GM19023 (cell line): ENCODE measurements at regions not wholly inside any gene's neighbourhood (a gene's known extent, or its start where the extent isn't known, plus 50 kb on each side); places are given as distances from the start of the nearest gene placed in this dataset.
"Not testable (repeated sequence)": the region's sequence is repeated elsewhere in the genome, so short reads cannot be mapped to it uniquely, and the experiment has no call there.

ENCODE experiments used
- ATAC-seq: cut with Tn5 transposase; IDR thresholded peaks from one replicate; pipeline ENCODE4 v1.9.1; 2021; ENCODE audit warnings: mild to moderate bottlenecking, moderate library complexity; ENCODE audit not compliant: unreplicated experiment

- ATAC-seq = no peak
Measured at GRCh38 chr16:65283181-65283651, 161.4 kb upstream of the CDH11 start.

- ATAC-seq = no peak
Measured at GRCh38 chr16:65281586-65281985, 159.7 kb upstream of the CDH11 start.

GRCh38 chr16:65280845-65281512 lies 159.1 kb upstream of the CDH11 start:
- ATAC-seq = no peak

- ATAC-seq = no peak
Measured at GRCh38 chr16:65279576-65279975, 157.7 kb upstream of the CDH11 start.

GRCh38 chr16:65278874-65279273 lies 157.0 kb upstream of the CDH11 start:
- ATAC-seq = no peak

GRCh38 chr16:65274566-65274965 lies 152.7 kb upstream of the CDH11 start:
- no peak for ATAC-seq

- no peak for ATAC-seq
Measured at GRCh38 chr16:65272699-65273414, 151.0 kb upstream of the CDH11 start.

- no peak for ATAC-seq
Measured at GRCh38 chr16:65271996-65272395, 150.1 kb upstream of the CDH11 start.

- no peak for ATAC-seq
Measured at GRCh38 chr16:65268331-65268730, 146.5 kb upstream of the CDH11 start.

- no peak for ATAC-seq
Measured at GRCh38 chr16:65263896-65264295, 142.0 kb upstream of the CDH11 start.

GRCh38 chr16:65260746-65261145 lies 138.9 kb upstream of the CDH11 start:
- ATAC-seq = no peak

GRCh38 chr16:65254144-65254543 lies 132.3 kb upstream of the CDH11 start:
- no peak for ATAC-seq

- ATAC-seq = no peak
Measured at GRCh38 chr16:65249768-65250167, 127.9 kb upstream of the CDH11 start.

- ATAC-seq = no peak
Measured at GRCh38 chr16:65244787-65245186, 122.9 kb upstream of the CDH11 start.

GRCh38 chr16:65235339-65236177 lies 113.7 kb upstream of the CDH11 start:
- no peak for ATAC-seq

GRCh38 chr16:65234721-65235320 lies 113.0 kb upstream of the CDH11 start:
- ATAC-seq = not testable (repeated sequence)

GRCh38 chr16:65229191-65229662 lies 107.4 kb upstream of the CDH11 start:
- no peak for ATAC-seq

- no peak for ATAC-seq
Measured at GRCh38 chr16:65227150-65227835, 105.4 kb upstream of the CDH11 start.

GRCh38 chr16:65226077-65226476 lies 104.2 kb upstream of the CDH11 start:
- ATAC-seq = no peak

GRCh38 chr16:65225488-65225887 lies 103.6 kb upstream of the CDH11 start:
- ATAC-seq = no peak
